ENCODE measurements at regions not wholly inside any gene's neighbourhood (a gene's known extent, or its start where the extent isn't known, plus 50 kb on each side); places are given as distances from the start of the nearest gene placed in this dataset.

DNA sequence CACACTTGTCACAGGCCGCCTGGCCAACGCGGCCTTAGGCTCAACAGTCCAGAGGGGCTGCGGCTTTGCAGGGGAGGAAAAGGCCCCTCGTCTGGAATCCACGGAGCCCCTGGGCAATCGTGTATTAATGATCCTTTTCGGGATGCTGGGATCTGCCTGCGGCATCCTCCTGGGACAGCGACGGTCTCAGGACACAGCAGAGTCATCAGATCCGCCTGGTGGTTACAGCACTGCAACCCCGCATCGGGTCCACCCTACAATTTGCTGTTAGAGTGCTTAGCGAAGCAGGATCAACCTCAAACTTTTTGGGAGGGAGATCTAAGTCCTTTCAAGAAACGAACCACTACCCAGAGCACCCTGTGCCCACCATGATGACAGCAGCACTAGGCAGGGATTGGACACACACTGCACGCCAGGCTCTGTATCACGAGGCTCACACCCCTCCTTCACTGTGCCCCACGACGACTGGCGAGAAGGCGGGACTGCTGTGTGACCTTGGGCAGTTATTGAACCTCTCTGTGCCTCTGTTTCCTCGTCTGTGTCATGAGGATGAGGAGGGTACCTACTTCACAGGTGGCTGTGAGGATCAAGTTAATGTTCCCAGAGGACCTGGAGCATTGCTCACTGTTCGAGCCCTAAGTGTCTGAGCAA lies 100.4 kb upstream of the COL5A1 start:
- H3K4me3 ChIP-seq (ENCODE audit: control insufficient read depth, low read depth, low read length), result no peak overlapping the region
- no peak for DNase-seq (ENCODE audit: low read depth)
- TF ChIP-seq, protein P1, sequence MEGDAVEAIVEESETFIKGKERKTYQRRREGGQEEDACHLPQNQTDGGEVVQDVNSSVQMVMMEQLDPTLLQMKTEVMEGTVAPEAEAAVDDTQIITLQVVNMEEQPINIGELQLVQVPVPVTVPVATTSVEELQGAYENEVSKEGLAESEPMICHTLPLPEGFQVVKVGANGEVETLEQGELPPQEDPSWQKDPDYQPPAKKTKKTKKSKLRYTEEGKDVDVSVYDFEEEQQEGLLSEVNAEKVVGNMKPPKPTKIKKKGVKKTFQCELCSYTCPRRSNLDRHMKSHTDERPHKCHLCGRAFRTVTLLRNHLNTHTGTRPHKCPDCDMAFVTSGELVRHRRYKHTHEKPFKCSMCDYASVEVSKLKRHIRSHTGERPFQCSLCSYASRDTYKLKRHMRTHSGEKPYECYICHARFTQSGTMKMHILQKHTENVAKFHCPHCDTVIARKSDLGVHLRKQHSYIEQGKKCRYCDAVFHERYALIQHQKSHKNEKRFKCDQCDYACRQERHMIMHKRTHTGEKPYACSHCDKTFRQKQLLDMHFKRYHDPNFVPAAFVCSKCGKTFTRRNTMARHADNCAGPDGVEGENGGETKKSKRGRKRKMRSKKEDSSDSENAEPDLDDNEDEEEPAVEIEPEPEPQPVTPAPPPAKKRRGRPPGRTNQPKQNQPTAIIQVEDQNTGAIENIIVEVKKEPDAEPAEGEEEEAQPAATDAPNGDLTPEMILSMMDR (conservative IDR thresholded peaks at IDR 0.05; ENCODE audit: control insufficient read depth, insufficient read depth, low read depth, low read length), result no peak

DNA sequence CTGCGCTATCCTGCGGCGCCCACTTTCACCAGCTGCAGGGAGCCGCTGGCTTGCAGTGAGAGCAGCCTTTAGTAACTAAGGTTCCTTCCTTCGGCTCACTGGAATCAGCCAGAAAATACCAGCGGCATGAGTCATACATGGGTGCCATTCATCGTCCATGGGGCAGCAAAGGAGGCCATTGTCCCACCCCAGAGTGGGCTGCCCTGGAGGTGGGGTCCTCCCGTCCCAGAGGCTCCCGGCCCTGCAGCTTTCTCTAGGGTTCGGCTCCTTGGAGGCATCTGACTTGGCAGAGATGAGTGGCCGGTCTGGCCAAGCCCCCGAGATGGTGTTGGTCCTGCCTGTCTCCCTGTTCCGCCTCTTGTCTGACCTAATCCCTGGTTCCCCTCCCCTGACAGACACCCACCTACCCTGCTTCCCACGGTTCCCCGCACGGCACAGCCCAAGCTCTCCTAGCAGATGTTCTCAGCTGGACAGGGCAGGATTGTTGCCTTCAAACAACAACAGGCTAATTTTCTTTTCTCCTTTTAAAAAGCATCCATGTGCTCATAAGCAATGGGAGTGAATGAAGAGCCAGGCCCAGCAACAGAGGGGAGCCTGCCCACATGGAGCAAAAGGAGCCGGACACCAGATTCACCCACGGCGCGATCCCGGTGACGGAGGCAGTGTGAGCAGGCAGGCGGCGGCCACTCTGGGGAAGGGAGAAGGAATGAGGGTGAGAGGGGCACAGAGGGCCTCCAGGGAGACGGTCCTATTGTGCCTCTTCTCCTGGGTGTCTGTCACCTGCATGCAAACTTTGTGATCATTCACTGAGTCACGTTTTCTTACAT lies 97.0 kb upstream of the COL5A1 start:
- H3K4me3 ChIP-seq (ENCODE audit: control insufficient read depth, low read depth, low read length), result no peak overlapping the region
- peak; percentile 63 for DNase-seq (ENCODE audit: low read depth)
- TF ChIP-seq, protein P1 (conservative IDR thresholded peaks at IDR 0.05; ENCODE audit: control insufficient read depth, insufficient read depth, low read depth, low read length), result no peak

DNA sequence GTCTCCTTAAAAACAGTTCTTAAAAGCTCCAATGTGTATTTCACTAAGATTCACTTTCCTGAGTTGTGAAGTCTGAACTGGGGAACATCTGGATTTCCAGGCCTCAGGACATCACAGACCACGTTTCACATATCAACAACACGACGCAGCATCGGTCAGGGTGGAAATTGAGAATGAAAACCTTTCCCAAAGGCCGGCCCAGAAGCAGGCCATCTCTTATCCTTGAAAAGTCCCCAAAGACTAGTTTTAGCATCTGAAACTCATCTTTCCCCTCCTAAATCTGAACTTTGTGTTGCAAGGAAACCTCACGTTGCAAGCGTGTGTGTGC lies 96.4 kb upstream of the COL5A1 start:
- peak; percentile 51 for DNase-seq (ENCODE audit: low read depth)
- TF ChIP-seq, protein P1 (conservative IDR thresholded peaks at IDR 0.05; ENCODE audit: control insufficient read depth, insufficient read depth, low read depth, low read length), result no peak
- no peak overlapping the region for H3K4me3 ChIP-seq (ENCODE audit: control insufficient read depth, low read depth, low read length)

DNA sequence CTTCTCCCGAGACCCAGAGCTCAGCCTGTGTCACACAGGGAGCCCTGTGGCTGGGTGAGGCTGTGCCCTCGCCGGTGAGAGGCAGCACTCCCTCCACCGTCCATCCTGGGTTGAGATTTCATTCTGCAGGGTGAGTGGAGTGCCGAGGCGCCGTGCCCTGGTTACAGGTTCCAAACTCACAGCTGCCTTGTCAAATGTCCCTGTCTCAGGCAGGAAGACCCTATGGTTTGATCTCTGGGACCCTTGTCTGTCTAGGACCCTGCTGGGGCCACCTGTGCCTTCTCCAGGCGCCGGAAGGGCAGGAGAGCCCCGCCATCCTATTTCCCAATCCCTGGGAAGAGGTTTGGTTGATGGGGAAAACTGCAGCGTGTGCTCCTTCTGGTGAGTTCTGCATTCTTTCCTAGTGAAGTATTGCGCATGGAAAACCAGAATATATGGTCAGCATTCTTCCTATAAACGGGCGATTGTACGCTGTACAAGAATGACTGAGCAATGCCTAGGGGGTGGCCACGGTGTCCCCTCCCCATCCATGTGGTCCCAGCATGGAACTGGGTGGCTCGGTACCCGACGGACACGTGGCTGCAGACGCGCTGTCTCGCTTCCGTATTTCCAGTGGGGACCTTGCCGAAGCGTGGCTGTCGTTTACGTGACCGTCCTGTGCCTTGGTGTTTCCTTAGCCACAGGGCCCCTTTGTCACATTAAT lies 95.9 kb upstream of the COL5A1 start:
- DNase-seq (ENCODE audit: low read depth), result peak; percentile 80
- H3K4me3 ChIP-seq (ENCODE audit: control insufficient read depth, low read depth, low read length), result no peak overlapping the region
- TF ChIP-seq, protein P1 (conservative IDR thresholded peaks at IDR 0.05; ENCODE audit: control insufficient read depth, insufficient read depth, low read depth, low read length), result no peak

DNA sequence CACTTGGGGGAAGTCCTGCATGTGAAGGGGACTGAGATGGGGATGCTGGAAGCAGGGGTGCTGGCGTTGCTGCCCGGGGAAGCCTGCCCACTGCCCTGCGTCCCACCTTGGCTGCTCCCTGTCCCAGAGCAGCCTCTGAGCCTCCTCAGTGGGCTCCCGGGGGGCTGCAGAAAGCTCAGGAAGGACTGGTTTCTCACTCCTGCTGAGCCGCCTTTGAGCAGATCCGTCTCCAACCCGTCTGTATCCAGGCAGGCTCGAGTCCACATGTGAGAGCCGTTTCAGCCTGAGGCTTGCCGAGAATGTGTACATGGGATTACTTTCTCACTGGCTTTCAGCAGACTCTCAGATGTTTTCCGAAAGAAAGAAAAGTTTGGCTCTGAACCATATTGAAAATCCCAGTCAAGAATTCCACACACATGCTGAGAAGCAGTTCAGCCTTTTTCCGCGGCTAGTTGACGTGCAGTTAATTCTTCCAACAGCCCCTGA lies 95.3 kb upstream of the COL5A1 start:
- DNase-seq (ENCODE audit: low read depth), result peak; percentile 48

DNA sequence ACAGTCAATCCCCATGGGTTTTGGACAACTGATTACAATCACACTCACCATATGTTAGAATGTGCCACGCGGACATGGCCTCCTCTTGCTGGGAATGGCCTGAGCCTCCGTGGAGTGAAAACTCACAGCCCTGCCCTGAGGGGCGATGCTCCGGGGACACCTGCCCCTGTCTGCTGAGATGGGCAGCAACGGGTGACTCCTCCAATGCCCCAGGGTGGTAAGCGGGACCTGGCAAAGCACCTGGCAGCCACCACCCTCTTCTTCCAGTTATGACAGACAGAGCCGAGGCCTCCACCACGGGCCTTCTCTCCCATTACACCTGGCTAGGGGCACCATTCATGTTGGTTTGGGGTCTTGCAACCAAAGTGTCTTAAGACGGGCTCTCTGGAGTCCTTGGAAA lies 94.9 kb upstream of the COL5A1 start:
- TF ChIP-seq, protein P1 (conservative IDR thresholded peaks at IDR 0.05; ENCODE audit: control insufficient read depth, insufficient read depth, low read depth, low read length), result no peak
- DNase-seq (ENCODE audit: low read depth), result no peak
- H3K4me3 ChIP-seq (ENCODE audit: control insufficient read depth, low read depth, low read length), result no peak overlapping the region

More for the DNA sequence above, 95.3 kb upstream of the COL5A1 start:
- TF ChIP-seq, protein P1 (conservative IDR thresholded peaks at IDR 0.05; ENCODE audit: control insufficient read depth, insufficient read depth, low read depth, low read length), result no peak
- H3K4me3 ChIP-seq (ENCODE audit: control insufficient read depth, low read depth, low read length), result no peak overlapping the region

Measured in fibroblast of mammary gland (primary cell).